ENCODE measurements at regions not wholly inside any gene's neighbourhood (a gene's known extent, or its start where the extent isn't known, plus 50 kb on each side); places are given as distances from the start of the nearest gene placed in this dataset.

GRCh38 chr6:135623979-135624378 lies 126.4 kb upstream of the AHI1 start:
- TF ChIP-seq POLR2A (IDR thresholded peaks at IDR 0.05), result no peak
- TF ChIP-seq, protein P1, sequence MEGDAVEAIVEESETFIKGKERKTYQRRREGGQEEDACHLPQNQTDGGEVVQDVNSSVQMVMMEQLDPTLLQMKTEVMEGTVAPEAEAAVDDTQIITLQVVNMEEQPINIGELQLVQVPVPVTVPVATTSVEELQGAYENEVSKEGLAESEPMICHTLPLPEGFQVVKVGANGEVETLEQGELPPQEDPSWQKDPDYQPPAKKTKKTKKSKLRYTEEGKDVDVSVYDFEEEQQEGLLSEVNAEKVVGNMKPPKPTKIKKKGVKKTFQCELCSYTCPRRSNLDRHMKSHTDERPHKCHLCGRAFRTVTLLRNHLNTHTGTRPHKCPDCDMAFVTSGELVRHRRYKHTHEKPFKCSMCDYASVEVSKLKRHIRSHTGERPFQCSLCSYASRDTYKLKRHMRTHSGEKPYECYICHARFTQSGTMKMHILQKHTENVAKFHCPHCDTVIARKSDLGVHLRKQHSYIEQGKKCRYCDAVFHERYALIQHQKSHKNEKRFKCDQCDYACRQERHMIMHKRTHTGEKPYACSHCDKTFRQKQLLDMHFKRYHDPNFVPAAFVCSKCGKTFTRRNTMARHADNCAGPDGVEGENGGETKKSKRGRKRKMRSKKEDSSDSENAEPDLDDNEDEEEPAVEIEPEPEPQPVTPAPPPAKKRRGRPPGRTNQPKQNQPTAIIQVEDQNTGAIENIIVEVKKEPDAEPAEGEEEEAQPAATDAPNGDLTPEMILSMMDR (IDR thresholded peaks at IDR 0.05), result no peak
